Activated CD4-positive, alpha-beta T cell treated with anti-CD3 and anti-CD28 coated beads for 48 hours (primary cell): ENCODE measurements at regions not wholly inside any gene's neighbourhood (a gene's known extent, or its start where the extent isn't known, plus 50 kb on each side); places are given as distances from the start of the nearest gene placed in this dataset.
A peak's percentile ranks its signal among the peaks of the same experiment; 100 is the strongest.

Experiments used
- DNase-seq: peaks from one replicate; pipeline ENCODE4 v3.0.0-alpha.2; 2020

GRCh38 chr16:77594799-77595596, 127.3 kb upstream of the NUDT7 start:
- DNase-seq, result no peak

GRCh38 chr16:77596261-77596660, 126.1 kb upstream of the NUDT7 start:
- no peak for DNase-seq

- DNase-seq, result peak; percentile 21
Observed at GRCh38 chr16:77599793-77600415, 122.4 kb upstream of the NUDT7 start.

- no peak for DNase-seq
Observed at GRCh38 chr16:77600555-77600954, 121.8 kb upstream of the NUDT7 start.

- DNase-seq, result no peak
Observed at GRCh38 chr16:77603656-77604055, 118.7 kb upstream of the NUDT7 start.

GRCh38 chr16:77610496-77610895, 111.8 kb upstream of the NUDT7 start:
- DNase-seq, result no peak

GRCh38 chr16:77611386-77611785, 110.9 kb upstream of the NUDT7 start:
- DNase-seq, result no peak

- DNase-seq, result no peak
Observed at GRCh38 chr16:77612596-77612995, 109.7 kb upstream of the NUDT7 start.

GRCh38 chr16:77613095-77613494, 109.2 kb upstream of the NUDT7 start:
- DNase-seq, result no peak

GRCh38 chr16:77617553-77617952, 104.8 kb upstream of the NUDT7 start:
- no peak for DNase-seq

- no peak for DNase-seq
Observed at GRCh38 chr16:77617996-77618395, 104.3 kb upstream of the NUDT7 start.

GRCh38 chr16:77618951-77619350, 103.4 kb upstream of the NUDT7 start:
- DNase-seq, result no peak

GRCh38 chr16:77624085-77624484, 98.2 kb upstream of the NUDT7 start:
- DNase-seq, result no peak

GRCh38 chr16:77636615-77637014, 85.7 kb upstream of the NUDT7 start:
- DNase-seq, result no peak

- no peak for DNase-seq
Observed at GRCh38 chr16:77637940-77638339, 84.4 kb upstream of the NUDT7 start.

- no peak for DNase-seq
Observed at GRCh38 chr16:77643176-77643575, 79.1 kb upstream of the NUDT7 start.

- no peak for DNase-seq
Observed at GRCh38 chr16:77645764-77646163, 76.5 kb upstream of the NUDT7 start.

GRCh38 chr16:77647726-77648125, 74.6 kb upstream of the NUDT7 start:
- no peak for DNase-seq

- no peak for DNase-seq
Observed at GRCh38 chr16:77650761-77651160, 71.6 kb upstream of the NUDT7 start.

- no peak for DNase-seq
Observed at GRCh38 chr16:77652399-77652798, 69.9 kb upstream of the NUDT7 start.

- DNase-seq, result peak; percentile 13
Observed at GRCh38 chr16:77657016-77657415, 65.3 kb upstream of the NUDT7 start.

- DNase-seq, result no peak
Observed at GRCh38 chr16:77660311-77660710, 62.0 kb upstream of the NUDT7 start.

- no peak for DNase-seq
Observed at GRCh38 chr16:77662246-77662645, 60.1 kb upstream of the NUDT7 start.

GRCh38 chr16:77663711-77664110, 58.6 kb upstream of the NUDT7 start:
- DNase-seq, result no peak

- DNase-seq, result no peak
Observed at GRCh38 chr16:77666771-77667170, 55.5 kb upstream of the NUDT7 start.
